Left ventricle myocardium inferior (tissue), 1 donor: ENCODE measurements at regions not wholly inside any gene's neighbourhood (a gene's known extent, or its start where the extent isn't known, plus 50 kb on each side); places are given as distances from the start of the nearest gene placed in this dataset.
"Not testable (repeated sequence)": the region's sequence is repeated elsewhere in the genome, so short reads cannot be mapped to it uniquely, and the experiment has no call there.

Experiments used
- DNase-seq: peaks from one replicate; pipeline ENCODE4 v3.0.0-alpha.2; 2020
- H3K27ac ChIP-seq: fragments of 200-600 bp; replicated peaks from 2 replicates; pipeline ENCODE4 v1.8.0; 2021
- H3K27me3 ChIP-seq: fragments of 200-600 bp; 2 replicates; pipeline ENCODE4 v1.8.0; 2021; ENCODE audit warnings: low read depth
- H3K36me3 ChIP-seq: fragments of 200-600 bp; 2 replicates; pipeline ENCODE4 v1.8.0; 2021
- H3K4me1 ChIP-seq: fragments of 200-600 bp; 2 replicates; pipeline ENCODE4 v1.8.0; 2021
- H3K4me3 ChIP-seq: fragments of 200-600 bp; 2 replicates; pipeline ENCODE4 v1.8.0; 2021; ENCODE audit warnings: mild to moderate bottlenecking, moderate library complexity
- H3K9me3 ChIP-seq: fragments of 200-600 bp; replicated peaks from 2 replicates; pipeline ENCODE4 v1.8.0; 2021
- CTCF ChIP-seq: fragments of 200-600 bp; IDR thresholded peaks from 2 replicates; pipeline ENCODE4 v1.8.0; 2021; ENCODE audit warnings: antibody characterized with exemption, mild to moderate bottlenecking, borderline replicate concordance
- intact Hi-C: fragments of 100-400 bp; cut with micrococcal nuclease; formaldehyde crosslinking; loops from one replicate; pipeline ENCODE4 v1.11.0; 2022
- donor health status: DM: no; HTN: yes; CAD: no; lungs with severe emphysema.

GRCh38 chr7:113314594-113314993 lies 196.2 kb upstream of the SMIM30 start:
- H3K27me3 ChIP-seq = no peaks in the 10 kb centered on the region
- H3K4me3 ChIP-seq = no peak overlapping the region
- no peaks in the 10 kb centered on the region for H3K9me3 ChIP-seq
- no peak overlapping the region for H3K27ac ChIP-seq
- no peaks in the 10 kb centered on the region for H3K4me1 ChIP-seq
- intact Hi-C loops = no loop called here
- no peak for TF ChIP-seq CTCF
- no peak for DNase-seq
- H3K36me3 ChIP-seq = no peaks in the 10 kb centered on the region

GRCh38 chr7:113308399-113308798 lies 190.0 kb upstream of the SMIM30 start:
- no peak for TF ChIP-seq CTCF
- Histone ChIP-seq H3K27me3 (no peaks in the 10 kb centered on the region), H3K4me3 (no peak overlapping the region), H3K36me3 (no peaks in the 10 kb centered on the region), H3K9me3 (peaks cover 4% of the 10 kb centered on the region), H3K4me1 (no peaks in the 10 kb centered on the region), H3K27ac (no peak overlapping the region)
- intact Hi-C loops = no loop called here
- DNase-seq = no peak

DNA sequence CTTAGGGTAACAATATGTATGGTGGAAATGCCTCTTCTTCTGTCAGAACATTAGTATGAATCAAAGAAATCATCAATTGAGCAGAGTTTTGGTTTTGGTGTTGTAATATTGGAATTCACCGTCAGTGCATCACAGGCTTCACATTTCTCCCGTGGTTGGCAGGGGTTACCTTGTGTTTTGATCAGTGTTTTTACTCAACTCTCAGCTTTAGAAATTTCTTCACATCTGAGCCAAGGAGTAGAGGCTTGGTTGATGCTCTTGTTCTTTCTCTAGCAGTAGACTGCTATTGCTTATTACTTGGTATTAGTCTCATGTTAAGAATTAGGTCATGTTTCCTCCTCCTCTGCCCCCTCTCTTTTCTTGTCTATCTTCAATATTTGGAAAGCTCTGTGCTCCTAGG lies 188.8 kb upstream of the SMIM30 start:
- intact Hi-C loops = no loop called here
- DNase-seq = no peak
- Histone ChIP-seq H3K27ac (no peak overlapping the region), H3K36me3 (no peaks in the 10 kb centered on the region), H3K27me3 (no peaks in the 10 kb centered on the region), H3K9me3 (peaks cover 5% of the 10 kb centered on the region), H3K4me1 (no peaks in the 10 kb centered on the region), H3K4me3 (no peak overlapping the region)
- no peak for TF ChIP-seq CTCF

GRCh38 chr7:113306302-113306701 lies 187.9 kb upstream of the SMIM30 start:
- intact Hi-C loops = no loop called here
- TF ChIP-seq CTCF = no peak
- no peaks in the 10 kb centered on the region for H3K27me3 ChIP-seq
- H3K27ac ChIP-seq = no peak overlapping the region
- no peak overlapping the region for H3K4me3 ChIP-seq
- no peaks in the 10 kb centered on the region for H3K36me3 ChIP-seq
- DNase-seq = no peak
- peaks cover 5% of the 10 kb centered on the region for H3K9me3 ChIP-seq
- no peaks in the 10 kb centered on the region for H3K4me1 ChIP-seq

- Histone ChIP-seq H3K4me1 (no peaks in the 10 kb centered on the region), H3K4me3 (no peak overlapping the region), H3K9me3 (peaks cover 5% of the 10 kb centered on the region), H3K27ac (no peak overlapping the region), H3K36me3 (no peaks in the 10 kb centered on the region), H3K27me3 (no peaks in the 10 kb centered on the region)
- no peak for TF ChIP-seq CTCF
- no peak for DNase-seq
- intact Hi-C loops = no loop called here
These were observed 185.8 kb upstream of the SMIM30 start for GRCh38 chr7:113304104-113304503.

DNA sequence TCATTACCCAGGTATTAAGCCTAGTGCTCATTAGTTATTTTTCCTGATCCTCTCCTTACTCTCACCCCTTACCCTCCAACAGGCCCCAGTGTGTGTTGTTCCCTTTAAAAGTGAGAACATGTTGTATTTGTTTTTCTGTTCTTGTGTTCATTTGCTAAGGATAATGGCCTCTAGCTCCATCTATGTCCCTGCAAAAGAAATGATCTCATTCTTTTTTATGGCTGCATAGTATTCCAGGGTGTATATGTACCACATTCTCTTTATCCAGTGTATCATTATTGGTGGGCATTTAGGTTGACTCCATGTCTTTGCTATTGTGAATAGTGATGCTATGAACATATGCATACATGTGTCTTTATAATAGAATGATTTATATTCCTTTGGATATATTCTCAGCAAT lies 185.0 kb upstream of the SMIM30 start:
- H3K9me3 ChIP-seq, H3K36me3 ChIP-seq, H3K4me1 ChIP-seq, intact Hi-C loops, H3K27ac ChIP-seq, H3K27me3 ChIP-seq, H3K4me3 ChIP-seq, DNase-seq: not testable (repeated sequence)
